ENCODE measurements at regions not wholly inside any gene's neighbourhood (a gene's known extent, or its start where the extent isn't known, plus 50 kb on each side); places are given as distances from the start of the nearest gene placed in this dataset.

- no peaks in the 10 kb centered on the region for H3K27me3 ChIP-seq (ENCODE audit: control insufficient read depth, insufficient read depth, low read length)
- H3K4me3 ChIP-seq (ENCODE audit: low read length) = no peak overlapping the region
- no CpG with 5 or more reads among the region's 2 CpGs for WGBS (ENCODE audit: insufficient coverage, insufficient read length)
- no peaks in the 10 kb centered on the region for H3K9me3 ChIP-seq (ENCODE audit: control insufficient read depth, insufficient read depth, low read length)
- no peak for DNase-seq (ENCODE audit: low read depth, low spot score)
- no peak overlapping the region for H3K27ac ChIP-seq (ENCODE audit: low read length)
- H3K36me3 ChIP-seq (ENCODE audit: control insufficient read depth, insufficient read depth, low read length) = no peaks in the 10 kb centered on the region
- H3K4me1 ChIP-seq (ENCODE audit: control insufficient read depth, insufficient read depth, low read length) = no peaks in the 10 kb centered on the region
Measured at GRCh38 chr2:219726916-219727315, 99.5 kb downstream of the SLC4A3 start.

- Histone ChIP-seq H3K9me3 (ENCODE audit: control insufficient read depth, insufficient read depth, low read length) (no peaks in the 10 kb centered on the region), H3K27me3 (ENCODE audit: control insufficient read depth, insufficient read depth, low read length) (no peaks in the 10 kb centered on the region), H3K4me3 (ENCODE audit: low read length) (no peak overlapping the region), H3K36me3 (ENCODE audit: control insufficient read depth, insufficient read depth, low read length) (no peaks in the 10 kb centered on the region), H3K4me1 (ENCODE audit: control insufficient read depth, insufficient read depth, low read length) (no peaks in the 10 kb centered on the region), H3K27ac (ENCODE audit: low read length) (no peak overlapping the region)
- WGBS (ENCODE audit: insufficient coverage, insufficient read length) = no CpG with 5 or more reads among the region's 8 CpGs
- DNase-seq (ENCODE audit: low read depth, low spot score) = no peak
Measured at GRCh38 chr2:219727771-219728429, 100.5 kb downstream of the SLC4A3 start.

GRCh38 chr2:219728991-219729487 is 101.6 kb downstream of the SLC4A3 start:
- no peak overlapping the region for H3K4me3 ChIP-seq (ENCODE audit: low read length)
- DNase-seq (ENCODE audit: low read depth, low spot score) = no peak
- H3K36me3 ChIP-seq (ENCODE audit: control insufficient read depth, insufficient read depth, low read length) = no peaks in the 10 kb centered on the region
- H3K4me1 ChIP-seq (ENCODE audit: control insufficient read depth, insufficient read depth, low read length) = peaks cover 2% of the 10 kb centered on the region; the same call in 1 of the 2 replicates
- H3K27me3 ChIP-seq (ENCODE audit: control insufficient read depth, insufficient read depth, low read length) = no peaks in the 10 kb centered on the region
- no peak overlapping the region for H3K27ac ChIP-seq (ENCODE audit: low read length)
- no peaks in the 10 kb centered on the region for H3K9me3 ChIP-seq (ENCODE audit: control insufficient read depth, insufficient read depth, low read length)
- WGBS (ENCODE audit: insufficient coverage, insufficient read length) = no CpG with 5 or more reads among the region's 9 CpGs

GRCh38 chr2:219731173-219731572 is 103.7 kb downstream of the SLC4A3 start:
- H3K4me1 ChIP-seq (ENCODE audit: control insufficient read depth, insufficient read depth, low read length) = peaks cover 2% of the 10 kb centered on the region; the same call in 1 of the 2 replicates
- no peaks in the 10 kb centered on the region for H3K9me3 ChIP-seq (ENCODE audit: control insufficient read depth, insufficient read depth, low read length)
- no peak overlapping the region for H3K4me3 ChIP-seq (ENCODE audit: low read length)
- no CpG with 5 or more reads among the region's 3 CpGs for WGBS (ENCODE audit: insufficient coverage, insufficient read length)
- DNase-seq (ENCODE audit: low read depth, low spot score) = no peak
- H3K27me3 ChIP-seq (ENCODE audit: control insufficient read depth, insufficient read depth, low read length) = no peaks in the 10 kb centered on the region
- H3K27ac ChIP-seq (ENCODE audit: low read length) = no peak overlapping the region
- no peaks in the 10 kb centered on the region for H3K36me3 ChIP-seq (ENCODE audit: control insufficient read depth, insufficient read depth, low read length)

- H3K9me3 ChIP-seq (ENCODE audit: control insufficient read depth, insufficient read depth, low read length) = no peaks in the 10 kb centered on the region
- no peaks in the 10 kb centered on the region for H3K27me3 ChIP-seq (ENCODE audit: control insufficient read depth, insufficient read depth, low read length)
Measured at GRCh38 chr2:219733106-219733505, 105.7 kb downstream of the SLC4A3 start.

GRCh38 chr2:219733746-219734145 is 106.3 kb downstream of the SLC4A3 start:
- WGBS (ENCODE audit: insufficient coverage, insufficient read length) = no CpG with 5 or more reads among the region's 2 CpGs
- Histone ChIP-seq H3K27me3 (ENCODE audit: control insufficient read depth, insufficient read depth, low read length) (no peaks in the 10 kb centered on the region), H3K36me3 (ENCODE audit: control insufficient read depth, insufficient read depth, low read length) (no peaks in the 10 kb centered on the region), H3K9me3 (ENCODE audit: control insufficient read depth, insufficient read depth, low read length) (no peaks in the 10 kb centered on the region), H3K4me3 (ENCODE audit: low read length) (no peak overlapping the region), H3K27ac (ENCODE audit: low read length) (no peak overlapping the region), H3K4me1 (ENCODE audit: control insufficient read depth, insufficient read depth, low read length) (peaks cover 2% of the 10 kb centered on the region; the same call in 1 of the 2 replicates)
- DNase-seq (ENCODE audit: low read depth, low spot score) = no peak

More at GRCh38 chr2:219733106-219733505, 105.7 kb downstream of the SLC4A3 start:
- no peak overlapping the region for H3K4me3 ChIP-seq (ENCODE audit: low read length)
- H3K27ac ChIP-seq (ENCODE audit: low read length) = no peak overlapping the region
- H3K36me3 ChIP-seq (ENCODE audit: control insufficient read depth, insufficient read depth, low read length) = no peaks in the 10 kb centered on the region
- no CpG with 5 or more reads among the region's 2 CpGs for WGBS (ENCODE audit: insufficient coverage, insufficient read length)
- peaks cover 2% of the 10 kb centered on the region; the same call in 1 of the 2 replicates for H3K4me1 ChIP-seq (ENCODE audit: control insufficient read depth, insufficient read depth, low read length)
- no peak for DNase-seq (ENCODE audit: low read depth, low spot score)

GRCh38 chr2:219736209-219736608 is 108.8 kb downstream of the SLC4A3 start:
- peak; percentile 55 for DNase-seq (ENCODE audit: low read depth, low spot score)
- Histone ChIP-seq H3K4me1 (ENCODE audit: control insufficient read depth, insufficient read depth, low read length) (peaks cover 2% of the 10 kb centered on the region; the same call in 1 of the 2 replicates), H3K27ac (ENCODE audit: low read length) (no peak overlapping the region), H3K4me3 (ENCODE audit: low read length) (no peak overlapping the region), H3K36me3 (ENCODE audit: control insufficient read depth, insufficient read depth, low read length) (no peaks in the 10 kb centered on the region), H3K27me3 (ENCODE audit: control insufficient read depth, insufficient read depth, low read length) (no peaks in the 10 kb centered on the region), H3K9me3 (ENCODE audit: control insufficient read depth, insufficient read depth, low read length) (no peaks in the 10 kb centered on the region)
- WGBS (ENCODE audit: insufficient coverage, insufficient read length) = no CpG with 5 or more reads among the region's 3 CpGs

- no CpG with 5 or more reads among the region's 4 CpGs for WGBS (ENCODE audit: insufficient coverage, insufficient read length)
- H3K27me3 ChIP-seq (ENCODE audit: control insufficient read depth, insufficient read depth, low read length) = no peaks in the 10 kb centered on the region
- DNase-seq (ENCODE audit: low read depth, low spot score) = no peak
Measured at GRCh38 chr2:219737270-219737691, 109.9 kb downstream of the SLC4A3 start.

GRCh38 chr2:219739066-219739465 is 111.6 kb downstream of the SLC4A3 start:
- WGBS (ENCODE audit: insufficient coverage, insufficient read length) = no CpG with 5 or more reads among the region's 4 CpGs
- no peak for DNase-seq (ENCODE audit: low read depth, low spot score)
- Histone ChIP-seq H3K9me3 (ENCODE audit: control insufficient read depth, insufficient read depth, low read length) (no peaks in the 10 kb centered on the region), H3K36me3 (ENCODE audit: control insufficient read depth, insufficient read depth, low read length) (no peaks in the 10 kb centered on the region), H3K27ac (ENCODE audit: low read length) (no peak overlapping the region), H3K4me1 (ENCODE audit: control insufficient read depth, insufficient read depth, low read length) (no peaks in the 10 kb centered on the region), H3K27me3 (ENCODE audit: control insufficient read depth, insufficient read depth, low read length) (no peaks in the 10 kb centered on the region), H3K4me3 (ENCODE audit: low read length) (no peak overlapping the region)

More at GRCh38 chr2:219737270-219737691, 109.9 kb downstream of the SLC4A3 start:
- Histone ChIP-seq H3K27ac (ENCODE audit: low read length) (no peak overlapping the region), H3K4me3 (ENCODE audit: low read length) (no peak overlapping the region), H3K36me3 (ENCODE audit: control insufficient read depth, insufficient read depth, low read length) (no peaks in the 10 kb centered on the region), H3K9me3 (ENCODE audit: control insufficient read depth, insufficient read depth, low read length) (no peaks in the 10 kb centered on the region), H3K4me1 (ENCODE audit: control insufficient read depth, insufficient read depth, low read length) (peaks cover 2% of the 10 kb centered on the region; the same call in 1 of the 2 replicates)

- no peaks in the 10 kb centered on the region for H3K9me3 ChIP-seq (ENCODE audit: control insufficient read depth, insufficient read depth, low read length)
- WGBS (ENCODE audit: insufficient coverage, insufficient read length) = no CpG with 5 or more reads among the region's 13 CpGs
- no peak overlapping the region for H3K27ac ChIP-seq (ENCODE audit: low read length)
- no peak overlapping the region for H3K4me3 ChIP-seq (ENCODE audit: low read length)
- no peaks in the 10 kb centered on the region for H3K4me1 ChIP-seq (ENCODE audit: control insufficient read depth, insufficient read depth, low read length)
- no peaks in the 10 kb centered on the region for H3K36me3 ChIP-seq (ENCODE audit: control insufficient read depth, insufficient read depth, low read length)
- no peaks in the 10 kb centered on the region for H3K27me3 ChIP-seq (ENCODE audit: control insufficient read depth, insufficient read depth, low read length)
- no peak for DNase-seq (ENCODE audit: low read depth, low spot score)
Measured at GRCh38 chr2:219739866-219740440, 112.5 kb downstream of the SLC4A3 start.
